ENCODE measurements at regions not wholly inside any gene's neighbourhood (a gene's known extent, or its start where the extent isn't known, plus 50 kb on each side); places are given as distances from the start of the nearest gene placed in this dataset.

DNA sequence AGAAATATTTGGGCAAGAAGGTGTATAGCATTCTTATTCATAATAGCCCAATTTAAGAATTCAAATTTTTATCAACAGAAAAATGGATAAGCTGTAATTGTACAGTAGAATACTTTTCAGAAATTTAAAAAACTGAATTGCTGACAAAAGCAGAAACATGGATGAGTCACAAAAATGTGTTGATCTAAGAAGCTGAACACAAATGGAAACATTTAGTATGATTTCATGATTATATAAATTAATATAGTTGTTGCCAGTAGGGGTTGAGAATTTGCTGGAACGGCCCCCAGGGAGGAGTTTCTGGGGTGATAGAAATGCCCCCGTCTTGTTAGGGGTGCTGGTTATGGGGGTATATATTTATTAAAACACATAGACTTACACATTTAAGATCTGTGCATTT is 179.1 kb downstream of the KLF6 start:
- no peak overlapping the region for H3K27ac ChIP-seq
- peaks cover 2% of the 10 kb centered on the region for H3K9me3 ChIP-seq
- TF ChIP-seq POLR2A (IDR thresholded peaks at IDR 0.05): no peak
- TF ChIP-seq, protein P1, sequence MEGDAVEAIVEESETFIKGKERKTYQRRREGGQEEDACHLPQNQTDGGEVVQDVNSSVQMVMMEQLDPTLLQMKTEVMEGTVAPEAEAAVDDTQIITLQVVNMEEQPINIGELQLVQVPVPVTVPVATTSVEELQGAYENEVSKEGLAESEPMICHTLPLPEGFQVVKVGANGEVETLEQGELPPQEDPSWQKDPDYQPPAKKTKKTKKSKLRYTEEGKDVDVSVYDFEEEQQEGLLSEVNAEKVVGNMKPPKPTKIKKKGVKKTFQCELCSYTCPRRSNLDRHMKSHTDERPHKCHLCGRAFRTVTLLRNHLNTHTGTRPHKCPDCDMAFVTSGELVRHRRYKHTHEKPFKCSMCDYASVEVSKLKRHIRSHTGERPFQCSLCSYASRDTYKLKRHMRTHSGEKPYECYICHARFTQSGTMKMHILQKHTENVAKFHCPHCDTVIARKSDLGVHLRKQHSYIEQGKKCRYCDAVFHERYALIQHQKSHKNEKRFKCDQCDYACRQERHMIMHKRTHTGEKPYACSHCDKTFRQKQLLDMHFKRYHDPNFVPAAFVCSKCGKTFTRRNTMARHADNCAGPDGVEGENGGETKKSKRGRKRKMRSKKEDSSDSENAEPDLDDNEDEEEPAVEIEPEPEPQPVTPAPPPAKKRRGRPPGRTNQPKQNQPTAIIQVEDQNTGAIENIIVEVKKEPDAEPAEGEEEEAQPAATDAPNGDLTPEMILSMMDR (IDR thresholded peaks at IDR 0.05): no peak
- no peak for TF ChIP-seq POLR2AphosphoS5 (IDR thresholded peaks at IDR 0.05)
- no peak for TF ChIP-seq EP300 (IDR thresholded peaks at IDR 0.05)
- WGBS: 78% methylated on average over 2 of the region's 2 CpGs
- H3K27me3 ChIP-seq: no peaks in the 10 kb centered on the region
- no peaks in the 10 kb centered on the region for H3K4me1 ChIP-seq
- no peaks in the 10 kb centered on the region for H3K36me3 ChIP-seq
- DNase-seq (ENCODE audit: low spot score in 2 of 2): no peak
- no peak overlapping the region for H3K4me3 ChIP-seq

- H3K4me3 ChIP-seq: no peak overlapping the region
- no peak overlapping the region for H3K27ac ChIP-seq
- no peaks in the 10 kb centered on the region for H3K4me1 ChIP-seq
- no peak for DNase-seq (ENCODE audit: low spot score in 2 of 2)
- no peaks in the 10 kb centered on the region for H3K27me3 ChIP-seq
- TF ChIP-seq POLR2A (IDR thresholded peaks at IDR 0.05) (no peak), EP300 (IDR thresholded peaks at IDR 0.05) (no peak), POLR2AphosphoS5 (IDR thresholded peaks at IDR 0.05) (no peak)
- TF ChIP-seq, protein P1 (IDR thresholded peaks at IDR 0.05): no peak
- no peaks in the 10 kb centered on the region for H3K36me3 ChIP-seq
- no peaks in the 10 kb centered on the region for H3K9me3 ChIP-seq
- WGBS: 89% methylated on average over 9 of the region's 9 CpGs
Observed at GRCh38 chr10:3595736-3596135, 189.3 kb downstream of the KLF6 start.

DNA sequence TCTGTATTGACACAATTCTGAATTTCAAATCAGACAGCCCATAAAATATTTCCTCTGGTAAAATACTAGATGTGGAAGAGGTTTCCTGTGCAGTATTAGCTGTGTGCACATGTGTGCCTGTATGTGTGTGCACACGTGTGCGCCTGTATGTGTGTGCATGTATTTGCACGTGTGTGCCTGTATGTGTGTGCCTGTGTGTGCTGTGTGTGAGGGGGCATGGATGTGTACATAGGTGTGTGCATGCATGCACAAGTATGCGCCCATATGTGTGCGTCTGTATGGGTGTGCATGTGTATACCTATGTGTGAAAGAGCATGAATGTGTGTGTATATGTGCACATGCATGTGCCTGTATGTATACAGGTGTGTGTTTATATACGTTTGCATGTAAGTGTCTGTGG is 191.4 kb downstream of the KLF6 start:
- no peaks in the 10 kb centered on the region for H3K27me3 ChIP-seq
- TF ChIP-seq, protein P1 (IDR thresholded peaks at IDR 0.05): no peak
- TF ChIP-seq POLR2A (IDR thresholded peaks at IDR 0.05) (no peak), POLR2AphosphoS5 (IDR thresholded peaks at IDR 0.05) (no peak), EP300 (IDR thresholded peaks at IDR 0.05) (no peak)
- no peaks in the 10 kb centered on the region for H3K9me3 ChIP-seq
- no peaks in the 10 kb centered on the region for H3K36me3 ChIP-seq
- H3K27ac ChIP-seq: no peak overlapping the region
- H3K4me3 ChIP-seq: no peak overlapping the region
- 85% methylated on average over 6 of the region's 6 CpGs for WGBS
- DNase-seq (ENCODE audit: low spot score in 2 of 2): no peak
- no peaks in the 10 kb centered on the region for H3K4me1 ChIP-seq

GRCh38 chr10:3592424-3592823 is 192.6 kb downstream of the KLF6 start:
- Histone ChIP-seq H3K4me3 (no peak overlapping the region), H3K9me3 (no peaks in the 10 kb centered on the region), H3K27ac (no peak overlapping the region), H3K4me1 (no peaks in the 10 kb centered on the region), H3K36me3 (no peaks in the 10 kb centered on the region), H3K27me3 (no peaks in the 10 kb centered on the region)
- no peak for TF ChIP-seq EP300 (IDR thresholded peaks at IDR 0.05)
- no peak for TF ChIP-seq POLR2AphosphoS5 (IDR thresholded peaks at IDR 0.05)
- TF ChIP-seq, protein P1 (IDR thresholded peaks at IDR 0.05): no peak
- no peak for TF ChIP-seq POLR2A (IDR thresholded peaks at IDR 0.05)
- no peak for DNase-seq (ENCODE audit: low spot score in 2 of 2)
- WGBS: 87% methylated on average over 7 of the region's 7 CpGs

DNA sequence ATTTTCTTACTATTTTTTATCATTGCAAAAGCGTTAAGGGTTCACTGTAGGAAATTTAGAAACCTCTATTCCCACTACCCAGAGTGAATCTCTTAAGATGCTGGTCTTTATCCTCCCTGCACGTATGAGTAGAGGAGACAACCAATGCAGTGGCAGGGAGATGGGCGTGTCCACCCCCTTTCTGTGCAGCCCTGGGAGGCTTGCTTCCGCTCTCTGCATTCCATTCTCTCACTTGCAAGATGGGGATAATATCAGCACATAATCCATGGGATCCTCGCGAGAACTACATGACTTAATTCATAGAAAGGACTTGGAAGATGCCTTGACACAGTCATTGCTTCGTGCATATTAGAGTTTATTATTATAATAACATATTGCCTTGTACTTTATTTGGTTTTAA is 196.2 kb downstream of the KLF6 start:
- no peak overlapping the region for H3K27ac ChIP-seq
- DNase-seq (ENCODE audit: low spot score in 2 of 2): no peak
- H3K4me3 ChIP-seq: no peak overlapping the region
- 81% methylated on average over 7 of the region's 7 CpGs for WGBS
- H3K36me3 ChIP-seq: no peaks in the 10 kb centered on the region
- no peaks in the 10 kb centered on the region for H3K27me3 ChIP-seq
- no peak for TF ChIP-seq EP300 (IDR thresholded peaks at IDR 0.05)
- no peaks in the 10 kb centered on the region for H3K9me3 ChIP-seq
- H3K4me1 ChIP-seq: no peaks in the 10 kb centered on the region

DNA sequence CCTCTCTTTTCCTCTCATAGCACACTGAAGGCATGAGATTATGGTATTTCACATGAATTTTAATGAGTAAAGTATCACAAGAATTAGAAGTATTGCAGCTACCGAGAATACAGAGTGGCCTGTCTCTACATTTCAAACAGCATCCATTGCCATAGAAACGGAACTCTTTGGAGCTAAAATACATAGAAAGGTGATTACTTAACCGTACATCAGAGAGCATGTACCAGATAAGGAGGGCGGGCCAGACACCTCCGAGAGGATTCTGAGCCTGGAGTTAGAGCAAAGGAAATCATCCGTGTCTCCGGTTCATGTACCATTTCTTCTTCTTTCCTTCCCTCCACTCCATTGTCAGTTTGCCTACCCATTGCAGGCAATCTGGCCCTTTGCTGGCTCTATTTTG is 196.7 kb downstream of the KLF6 start:
- no peak for TF ChIP-seq POLR2A (IDR thresholded peaks at IDR 0.05)
- TF ChIP-seq, protein P1 (IDR thresholded peaks at IDR 0.05): no peak
- TF ChIP-seq EP300 (IDR thresholded peaks at IDR 0.05): no peak
- no peak for TF ChIP-seq POLR2AphosphoS5 (IDR thresholded peaks at IDR 0.05)
- DNase-seq (ENCODE audit: low spot score in 2 of 2): no peak
- 96% methylated on average over 7 of the region's 7 CpGs for WGBS

More for the DNA sequence above, 196.7 kb downstream of the KLF6 start:
- Histone ChIP-seq H3K4me1 (no peaks in the 10 kb centered on the region), H3K36me3 (no peaks in the 10 kb centered on the region), H3K4me3 (no peak overlapping the region), H3K27ac (no peak overlapping the region), H3K9me3 (no peaks in the 10 kb centered on the region), H3K27me3 (no peaks in the 10 kb centered on the region)

Measured in suprapubic skin (tissue), 4 donors.